ENCODE measurements at regions not wholly inside any gene's neighbourhood (a gene's known extent, or its start where the extent isn't known, plus 50 kb on each side); places are given as distances from the start of the nearest gene placed in this dataset.

DNA sequence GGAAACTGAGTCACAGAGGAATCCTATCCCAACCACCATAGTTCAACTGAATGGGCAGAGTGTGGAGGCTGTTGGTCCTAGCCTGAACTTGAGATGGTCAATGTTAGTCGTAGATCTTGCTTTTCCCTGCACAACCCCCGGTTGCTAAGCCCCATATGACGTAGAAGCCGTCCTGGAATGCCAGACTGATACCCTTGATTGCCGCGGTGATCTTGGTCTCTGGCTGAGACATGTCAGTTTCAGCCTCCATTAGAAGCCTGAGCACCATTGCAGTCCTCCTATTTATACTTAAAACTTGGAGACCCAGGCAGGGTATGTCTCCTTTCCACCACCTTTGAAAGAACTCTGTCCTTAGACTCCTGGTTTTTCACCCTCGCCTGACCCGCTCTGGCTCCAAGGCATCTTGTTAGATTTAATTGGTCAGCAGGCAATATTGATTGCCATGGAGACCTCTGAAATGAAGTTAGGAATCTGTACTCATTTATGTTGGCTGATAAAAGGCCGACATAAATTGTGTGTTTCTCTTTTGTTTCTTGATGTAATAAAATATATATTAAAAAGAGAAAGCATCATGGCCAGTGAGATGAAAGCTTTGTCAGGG, 53.4 kb downstream of the RPLP1 start:
- DNase-seq (ENCODE audit: low read depth in 2 of 2, low spot score in 1 of 2) = no peak

DNA sequence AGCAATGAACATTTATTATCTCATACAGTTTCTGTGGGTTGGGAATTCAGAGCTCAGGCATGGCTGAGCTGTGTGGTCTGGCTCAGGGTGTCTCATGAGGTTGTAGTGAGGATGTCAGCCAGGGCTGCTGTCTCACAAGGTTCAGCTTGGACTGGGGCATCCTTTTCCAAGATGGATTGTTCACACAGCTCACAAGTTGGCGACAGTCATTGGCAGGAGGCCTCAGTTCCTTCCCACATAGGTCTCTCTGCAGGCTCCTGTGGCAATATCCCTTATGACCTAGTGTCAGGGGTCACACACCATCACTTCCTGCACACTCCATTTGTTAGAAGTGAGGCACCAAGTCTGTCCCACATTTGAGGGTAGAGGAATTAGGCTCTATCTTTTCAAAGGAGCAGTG, 56.0 kb downstream of the RPLP1 start:
- no peak for DNase-seq (ENCODE audit: low read depth in 2 of 2, low spot score in 1 of 2)

DNA sequence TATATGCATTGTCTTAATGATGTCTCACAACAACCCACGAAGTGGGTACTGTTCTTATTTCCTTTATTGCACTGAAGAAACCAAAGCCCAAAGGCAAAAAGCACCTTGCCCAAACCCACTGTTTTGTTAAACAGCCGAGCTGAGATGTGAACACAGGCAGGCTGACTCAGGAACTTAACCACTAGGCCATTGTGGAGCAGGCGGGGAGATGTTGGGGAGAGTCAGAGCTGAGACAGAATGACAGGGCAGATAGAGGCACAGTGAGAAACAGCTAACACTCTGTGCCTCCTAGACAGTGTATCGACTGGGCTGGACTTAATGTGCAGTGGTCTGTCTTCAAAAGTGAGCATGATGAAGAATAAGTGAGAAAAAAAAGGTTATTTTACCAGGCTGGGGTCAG, 56.5 kb downstream of the RPLP1 start:
- DNase-seq (ENCODE audit: low read depth in 2 of 2, low spot score in 1 of 2) = no peak

DNA sequence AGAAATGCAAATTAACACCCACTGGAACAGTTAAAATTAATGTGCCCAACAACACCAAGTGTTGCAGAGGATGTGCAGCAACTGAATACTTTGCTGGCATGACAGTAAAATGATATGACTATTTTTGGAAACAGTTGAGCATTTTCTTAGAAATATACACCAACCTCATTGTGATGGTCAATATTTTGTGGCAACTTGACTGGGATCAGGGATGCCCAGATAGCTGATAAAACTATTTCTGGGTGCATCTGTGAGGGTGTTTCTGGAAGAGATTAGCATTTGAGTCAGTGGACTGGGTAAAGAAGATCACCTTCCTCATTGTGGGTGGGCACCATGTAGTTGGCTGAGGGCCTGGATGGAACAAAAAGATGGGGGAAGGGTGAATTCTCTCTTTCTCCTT, 57.9 kb downstream of the RPLP1 start:
- DNase-seq (ENCODE audit: low read depth in 2 of 2, low spot score in 1 of 2) = no peak

DNA sequence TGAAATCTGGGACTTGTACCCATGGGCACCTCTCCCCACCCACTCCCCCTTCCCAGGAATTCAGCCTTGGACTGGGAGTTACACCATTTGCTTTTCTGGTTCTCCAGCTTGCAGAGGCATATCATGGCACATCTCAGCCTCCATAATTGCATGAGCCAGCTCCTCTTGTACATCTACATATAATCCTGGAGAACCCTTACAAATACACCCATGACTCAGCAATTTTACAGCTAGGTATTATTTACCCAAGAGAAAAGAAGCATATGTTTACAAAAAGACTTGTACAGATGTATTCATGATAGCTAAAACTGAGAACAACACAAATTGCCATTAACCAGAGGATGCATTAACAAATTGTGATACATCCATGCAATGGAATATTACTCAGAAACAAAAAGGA, 58.4 kb downstream of the RPLP1 start:
- DNase-seq (ENCODE audit: low read depth in 2 of 2, low spot score in 1 of 2) = no peak

DNA sequence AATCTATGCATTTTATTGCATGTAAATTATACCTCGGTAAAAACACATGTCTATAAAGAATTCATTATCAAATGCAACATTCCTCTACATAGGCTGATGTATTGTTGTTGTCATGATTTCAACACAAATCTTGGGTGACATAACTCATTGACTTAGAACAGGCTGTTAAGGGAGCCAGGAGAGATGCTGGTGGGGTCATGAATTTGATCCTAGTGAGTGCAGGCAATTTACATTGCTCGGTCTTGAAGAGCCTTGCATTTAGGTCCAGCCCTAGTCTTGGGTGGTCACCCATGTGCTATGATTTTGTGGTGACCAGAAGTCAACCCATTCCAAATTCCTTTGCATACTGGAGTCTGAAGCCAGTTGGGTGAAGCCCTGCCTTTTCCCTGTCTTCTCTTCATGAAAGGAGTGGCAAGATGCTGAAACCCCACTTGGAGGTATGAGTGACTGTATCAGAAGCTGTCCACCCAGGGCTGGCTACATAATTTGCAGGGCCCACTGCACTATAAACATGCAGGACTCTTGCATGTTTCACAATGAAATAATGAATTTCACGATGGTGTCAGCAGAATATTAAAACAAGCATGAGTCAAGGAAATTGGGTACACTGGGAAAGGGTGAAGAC, 59.2 kb downstream of the RPLP1 start:
- no peak for DNase-seq (ENCODE audit: low read depth in 2 of 2, low spot score in 1 of 2)

DNA sequence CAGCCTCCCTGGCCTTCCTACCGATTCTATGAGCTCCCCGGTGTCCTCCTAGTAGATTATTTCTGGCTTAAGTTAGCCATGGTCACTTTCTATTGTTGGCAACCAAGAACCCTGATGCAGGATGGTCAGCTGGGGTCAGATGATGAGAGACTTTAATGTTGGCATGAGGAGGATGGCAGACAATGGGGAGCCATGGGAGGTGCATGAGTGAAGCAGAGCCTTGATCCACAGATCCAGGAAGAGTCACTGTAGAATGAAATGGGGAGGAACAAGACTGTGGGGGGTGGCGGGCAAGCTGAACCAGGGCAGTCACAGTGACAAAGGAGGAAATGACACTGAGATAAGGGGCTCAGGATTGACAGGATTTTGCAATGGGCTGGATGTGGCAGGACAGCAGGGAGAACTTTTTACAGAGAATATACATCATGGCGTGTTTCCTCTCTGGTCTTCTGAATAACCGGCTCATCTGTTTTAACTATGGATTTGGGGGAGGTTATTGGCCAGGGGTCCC, 60.9 kb downstream of the RPLP1 start:
- no peak for DNase-seq (ENCODE audit: low read depth in 2 of 2, low spot score in 1 of 2)

DNA sequence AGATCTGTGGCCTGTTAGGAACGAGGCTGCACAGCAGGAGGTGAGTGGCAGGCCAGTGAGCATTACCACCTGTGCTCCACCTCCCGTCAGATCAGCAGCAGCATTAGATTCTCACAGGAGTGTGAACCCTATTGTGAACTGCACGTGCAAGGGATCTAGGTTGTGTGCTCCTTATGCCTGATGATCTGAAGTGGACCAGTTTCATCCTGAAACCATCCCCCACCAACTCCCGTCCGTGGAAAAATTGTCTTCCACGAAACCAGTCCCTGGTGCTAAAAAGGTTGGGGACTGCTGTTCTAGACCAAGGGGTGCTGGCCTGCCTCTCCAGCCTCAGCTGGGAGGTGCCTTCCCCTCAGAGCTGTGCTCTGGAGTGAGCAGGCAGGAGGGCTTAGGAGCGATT, 61.4 kb downstream of the RPLP1 start:
- no peak for DNase-seq (ENCODE audit: low read depth in 2 of 2, low spot score in 1 of 2)

DNA sequence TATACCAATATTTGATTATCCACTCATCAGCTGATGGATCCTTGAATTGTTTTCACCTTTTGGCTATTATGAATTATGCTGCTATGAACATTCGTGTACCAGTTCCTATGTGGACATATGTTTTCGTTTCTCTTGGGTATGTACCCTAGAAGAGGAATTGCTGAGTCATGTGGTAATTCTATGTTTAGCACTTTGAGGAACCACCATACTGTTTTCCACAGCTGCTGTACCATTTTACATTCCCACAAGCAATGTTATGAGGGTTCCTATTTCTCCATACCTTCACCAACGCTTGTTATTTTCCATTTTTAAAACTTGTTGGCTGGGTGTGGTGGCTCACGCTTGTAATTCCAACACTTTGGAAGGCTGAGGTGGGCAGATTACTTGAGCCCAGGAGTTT, 62.9 kb downstream of the RPLP1 start:
- no peak for DNase-seq (ENCODE audit: low read depth in 2 of 2, low spot score in 1 of 2)

DNA sequence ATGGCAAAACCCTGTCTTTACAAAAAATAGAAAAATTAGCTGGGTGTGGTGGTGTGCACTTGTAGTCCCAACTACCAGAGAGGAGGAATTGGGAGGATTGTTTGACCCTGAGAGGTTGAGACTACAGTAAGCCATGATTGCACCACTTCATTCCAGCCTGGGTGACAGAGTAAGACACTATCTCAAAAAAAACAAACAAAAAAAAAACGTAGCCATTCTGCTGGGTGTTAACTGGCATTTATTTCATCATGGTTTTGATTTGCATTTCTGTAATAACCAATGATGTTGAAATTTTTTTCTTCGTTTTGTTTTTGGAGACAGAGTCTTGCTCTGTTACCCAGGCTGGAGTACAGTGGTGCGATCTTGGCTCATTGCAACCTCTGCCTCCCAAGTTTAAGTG, 63.3 kb downstream of the RPLP1 start:
- DNase-seq (ENCODE audit: low read depth in 2 of 2, low spot score in 1 of 2) = no peak

DNA sequence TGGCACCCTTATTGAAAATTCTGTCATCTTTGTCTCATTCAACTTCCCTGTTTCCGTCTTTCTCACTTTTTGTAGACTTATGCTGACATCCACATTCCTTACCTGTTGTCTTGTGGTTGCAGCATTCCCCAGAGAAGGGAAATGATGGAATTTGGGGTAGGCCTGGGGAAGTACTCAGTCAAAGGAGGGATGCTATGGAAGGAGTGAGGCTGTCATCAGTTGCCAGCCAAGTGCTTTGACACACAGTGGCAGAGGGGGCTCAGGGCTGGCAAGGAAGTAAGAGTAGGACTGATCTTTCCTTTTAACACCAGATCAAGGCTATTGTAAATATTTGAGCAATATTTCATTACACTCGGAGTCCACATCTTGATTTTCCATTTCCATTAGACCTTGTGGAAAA, 64.4 kb downstream of the RPLP1 start:
- DNase-seq (ENCODE audit: low read depth in 2 of 2, low spot score in 1 of 2) = no peak

DNA sequence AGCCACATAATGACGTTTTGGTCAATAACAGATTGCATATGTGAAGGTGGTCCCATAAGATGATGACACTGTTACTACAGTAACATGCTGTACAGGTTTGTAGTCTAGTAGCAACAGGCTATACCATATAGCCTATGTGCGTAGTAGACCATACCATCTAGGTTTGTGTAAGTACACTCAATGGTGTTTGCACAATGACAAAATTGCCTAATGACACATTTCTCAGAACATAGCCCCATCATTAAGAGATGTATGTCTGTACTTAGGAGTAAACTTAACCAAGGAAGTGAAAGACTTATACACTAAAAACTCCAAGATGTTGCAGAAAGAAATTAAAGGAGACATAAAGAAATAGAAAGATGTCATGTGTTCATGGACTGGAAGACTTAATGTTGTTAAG, 66.2 kb downstream of the RPLP1 start:
- no peak for DNase-seq (ENCODE audit: low read depth in 2 of 2, low spot score in 1 of 2)

DNA sequence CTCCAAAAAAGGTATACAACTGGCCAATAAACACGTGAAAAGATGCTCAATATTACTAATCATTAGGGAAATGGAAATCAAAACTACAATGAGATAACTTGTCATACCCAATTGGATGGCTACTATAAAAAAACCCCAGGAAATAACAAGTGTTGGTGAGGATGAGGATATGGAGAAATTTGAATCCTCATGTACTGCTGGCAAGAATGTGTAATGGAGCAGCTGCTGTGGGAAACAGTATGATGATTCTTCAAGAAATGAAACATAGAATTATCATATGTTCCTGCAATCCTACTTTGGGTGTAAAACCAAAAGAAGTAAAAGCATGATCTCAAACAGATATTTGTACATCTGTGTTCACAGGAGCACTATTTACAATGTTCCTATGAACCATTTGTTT, 67.4 kb downstream of the RPLP1 start:
- DNase-seq (ENCODE audit: low read depth in 2 of 2, low spot score in 1 of 2) = no peak

DNA sequence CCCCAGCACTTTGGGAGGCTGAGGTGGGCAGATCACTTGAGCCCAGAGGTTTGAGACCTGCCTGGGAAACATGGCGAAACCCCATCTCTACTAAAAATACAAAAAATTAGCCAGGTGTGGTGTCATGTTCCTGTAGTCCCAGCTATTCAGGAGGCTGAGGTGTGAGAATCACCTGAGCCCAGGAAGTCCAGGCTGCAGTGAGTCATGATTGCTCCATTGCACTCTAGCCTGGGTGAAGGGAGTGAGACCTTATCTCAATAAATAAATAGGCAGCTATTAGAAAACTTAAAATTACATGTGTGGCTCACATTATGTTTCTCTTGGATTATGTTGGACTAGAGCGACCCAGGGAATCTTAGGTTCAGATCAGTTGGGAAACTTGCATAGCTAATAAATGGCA, 69.7 kb downstream of the RPLP1 start:
- DNase-seq (ENCODE audit: low read depth in 2 of 2, low spot score in 1 of 2) = no peak

DNA sequence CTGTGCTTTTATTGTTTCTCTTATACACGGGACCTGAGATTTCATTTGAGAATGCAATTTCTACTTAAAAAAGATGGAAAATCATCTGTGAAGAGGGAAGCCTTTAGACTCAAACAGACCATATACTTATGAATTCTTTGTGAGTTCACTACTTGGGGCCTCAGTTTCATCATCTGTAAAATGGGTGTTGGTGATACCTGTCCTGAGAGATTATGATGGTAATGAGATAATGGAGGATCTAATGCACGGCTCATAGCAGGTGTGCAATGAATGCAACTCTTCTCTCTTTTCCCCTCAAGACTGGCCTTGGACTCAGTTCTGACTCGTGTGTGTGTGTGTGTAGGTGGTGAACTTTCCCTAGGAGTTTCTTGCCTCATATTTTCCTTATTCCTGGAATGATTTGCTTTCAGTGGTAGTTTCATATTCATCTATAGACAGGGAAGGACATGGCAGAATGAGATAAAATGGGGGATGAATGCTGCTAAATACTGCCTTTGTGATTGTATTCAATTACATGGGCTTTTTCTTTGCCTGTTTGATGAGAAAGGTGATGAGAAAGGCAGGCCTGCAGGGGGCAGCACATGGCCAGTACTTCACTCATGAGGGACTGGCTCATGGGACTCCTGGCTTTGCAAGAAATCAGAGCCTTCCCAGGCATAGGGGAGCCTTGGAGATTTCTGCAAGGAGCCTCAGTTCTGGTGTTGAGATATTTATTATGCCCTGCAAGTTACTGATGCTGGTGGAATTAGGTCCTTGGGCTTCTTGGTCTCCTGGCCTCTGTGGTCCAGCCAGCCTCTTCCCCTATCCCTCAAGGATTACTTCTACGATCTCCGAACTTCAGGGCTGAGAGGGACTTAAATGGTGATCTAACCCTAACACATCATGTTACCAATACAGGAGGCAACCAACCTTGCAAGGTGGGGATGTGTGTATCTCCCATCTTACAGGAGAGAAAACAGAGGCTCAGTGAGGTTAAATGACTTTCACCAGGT, 70.7 kb downstream of the RPLP1 start:
- DNase-seq (ENCODE audit: low read depth in 2 of 2, low spot score in 1 of 2) = peak; percentile 25 to 45

DNA sequence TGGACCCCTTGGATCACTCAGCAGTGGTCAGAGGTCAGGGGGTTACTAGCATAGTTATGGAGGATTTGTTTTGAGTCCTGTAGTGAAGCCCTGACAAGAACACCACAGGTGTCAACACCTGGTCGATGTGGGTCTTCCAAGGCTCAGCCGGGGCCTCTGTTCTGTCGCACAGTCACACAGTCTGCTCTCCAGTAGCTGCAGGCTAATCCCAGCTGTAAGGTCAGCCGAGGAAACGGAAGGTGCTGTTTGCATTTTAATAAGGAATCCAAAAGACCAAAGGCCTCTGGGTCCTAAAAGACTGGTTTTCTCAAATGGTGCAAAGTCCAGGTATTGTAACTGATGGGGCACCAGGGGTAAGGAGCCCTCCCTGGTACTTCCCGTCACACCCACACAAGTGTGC, 71.7 kb downstream of the RPLP1 start:
- no peak for DNase-seq (ENCODE audit: low read depth in 2 of 2, low spot score in 1 of 2)

DNA sequence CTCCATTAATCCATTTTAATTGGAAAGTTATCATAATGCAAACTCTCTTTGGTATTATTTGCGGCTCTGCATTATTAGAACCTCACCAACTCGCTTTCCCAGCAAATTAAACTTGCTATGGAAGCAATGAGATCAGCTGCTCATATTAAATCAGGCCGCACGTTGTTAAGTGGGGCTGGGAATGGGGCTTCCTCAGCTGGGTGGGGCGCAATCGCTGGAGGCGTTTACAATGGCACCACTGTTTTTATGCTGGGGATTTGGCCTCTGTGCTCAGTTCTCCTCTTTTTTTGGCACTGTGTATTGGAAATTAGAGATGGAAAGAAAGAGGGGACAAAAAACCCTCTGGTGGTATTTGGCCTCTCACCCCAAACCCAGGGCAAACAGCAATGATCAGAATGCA, 72.2 kb downstream of the RPLP1 start:
- no peak for DNase-seq (ENCODE audit: low read depth in 2 of 2, low spot score in 1 of 2)

DNA sequence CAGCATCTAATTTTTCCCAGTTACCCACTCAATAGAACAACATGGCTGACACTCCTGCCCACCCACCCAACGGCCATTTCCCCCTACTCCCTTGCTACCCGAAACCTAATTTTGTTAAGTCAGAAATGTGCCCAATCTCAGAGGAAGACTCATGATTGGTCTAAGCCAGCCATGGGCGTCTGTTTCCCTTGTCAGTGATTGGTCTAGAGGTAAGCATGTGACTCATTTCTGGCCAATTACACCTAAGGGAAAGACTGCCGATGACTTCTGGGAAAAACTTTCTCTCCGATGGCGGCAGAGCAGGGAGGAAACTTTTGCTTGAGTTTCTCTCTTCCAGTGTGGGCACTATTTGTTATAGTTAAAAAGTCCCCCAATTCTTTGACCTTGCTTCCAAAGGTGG, 72.9 kb downstream of the RPLP1 start:
- DNase-seq (ENCODE audit: low read depth in 2 of 2, low spot score in 1 of 2) = no peak

DNA sequence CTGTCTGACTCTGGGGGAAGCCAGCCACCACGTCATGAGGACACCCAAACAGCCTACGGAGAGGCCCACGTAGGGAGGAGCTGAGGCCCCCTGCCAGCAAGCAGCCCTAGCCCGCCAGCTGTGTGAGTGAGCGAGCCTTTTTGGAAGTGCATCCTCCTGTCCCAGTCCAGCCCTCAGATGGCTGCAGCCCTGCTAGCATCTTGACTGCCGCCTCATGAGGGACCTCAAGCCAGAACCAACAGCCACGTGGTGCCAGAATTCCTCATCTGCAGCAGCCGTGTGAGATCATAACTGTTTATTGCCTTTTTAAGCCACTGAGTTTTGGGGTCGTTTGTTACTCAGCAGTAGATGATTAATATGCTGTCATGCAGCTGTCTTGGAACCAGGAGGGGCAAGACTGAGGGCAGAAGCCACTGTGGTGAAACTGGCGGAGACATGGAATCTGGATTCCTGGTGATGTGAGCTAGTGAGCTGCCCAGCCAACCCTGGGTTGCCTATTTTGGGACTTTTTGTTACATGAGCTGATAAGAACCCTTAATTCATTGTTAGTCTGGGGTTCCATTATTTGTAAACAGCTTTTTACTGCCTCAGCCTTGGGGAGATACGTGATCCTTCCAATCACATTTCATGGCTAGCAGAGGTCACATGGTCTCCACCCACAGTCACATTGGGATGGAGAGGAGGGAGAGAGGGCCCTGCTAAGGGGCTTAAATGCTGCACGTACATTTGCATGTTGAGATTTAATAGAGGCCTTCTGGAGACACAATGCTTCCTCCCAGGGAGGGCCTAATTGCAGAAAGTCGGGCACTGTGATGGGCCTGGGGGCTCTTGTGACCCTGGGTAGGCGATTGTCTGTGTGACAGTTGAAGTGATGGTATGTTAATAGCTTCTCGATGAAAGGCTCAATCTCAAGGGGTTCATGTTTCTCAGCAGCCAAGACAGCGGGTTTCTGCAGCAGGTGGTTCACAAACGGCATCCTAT, 73.8 kb downstream of the RPLP1 start:
- no peak for DNase-seq (ENCODE audit: low read depth in 2 of 2, low spot score in 1 of 2)

DNA sequence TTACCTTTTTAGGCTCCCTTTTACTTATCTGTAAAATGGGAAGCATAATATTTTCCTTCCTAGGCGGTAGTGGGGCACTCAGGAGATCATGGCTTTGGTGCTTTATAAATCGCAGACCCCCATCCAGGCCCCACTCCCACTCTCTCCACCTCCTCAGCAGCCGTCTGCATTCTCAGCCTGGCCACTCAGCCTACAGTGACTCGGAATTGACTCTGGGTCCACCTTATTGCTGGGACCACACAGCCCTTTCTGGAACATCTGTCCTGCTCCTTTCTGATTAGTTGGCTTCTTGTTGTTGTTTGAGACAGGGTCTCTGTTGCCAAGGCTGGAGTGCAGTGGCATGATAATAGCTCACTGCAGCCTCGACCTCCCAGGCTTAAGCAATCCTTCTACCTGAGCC, 76.5 kb downstream of the RPLP1 start:
- DNase-seq (ENCODE audit: low read depth in 2 of 2, low spot score in 1 of 2) = no peak

Measured in stimulated activated CD8-positive, alpha-beta memory T cell treated with anti-CD3 and anti-CD28 coated beads, Interleukin-4, amount 100 ng/mL, for 4 hours (primary cell).